H1 (cell line): ENCODE measurements at regions not wholly inside any gene's neighbourhood (a gene's known extent, or its start where the extent isn't known, plus 50 kb on each side); places are given as distances from the start of the nearest gene placed in this dataset.

Experiments used
- BRCA1 ChIP-seq: IDR thresholded peaks from 2 replicates; pipeline ENCODE4 v1.6.1; 2012; ENCODE audit warnings: low read depth, low read length, improper control_type of control experiment
- CBX5 ChIP-seq: fragments of 300-800, 300-1000 bp; sonication (generic); IDR thresholded peaks from 2 replicates; pipeline ENCODE4 v1.7.1; 2016; ENCODE audit warnings: antibody characterized with exemption, low read length, low read depth
- CTCF ChIP-seq, 3 experiments: IDR thresholded peaks; 1 replicate in 2 of 3; 2 replicates in 1 of 3; pipeline versions ENCODE4 v1.5.1 to v1.6.1; 2011; ENCODE audit warnings: low read length in 3 of 3, mild to moderate bottlenecking in 3 of 3, inconsistent platforms in 2 of 3, low read depth in 1 of 3, moderate library complexity in 1 of 3; ENCODE audit not compliant: insufficient read depth in 1 of 3; ENCODE audit errors: control extremely low read depth in 1 of 3
- EP300 ChIP-seq, 2 experiments: IDR thresholded peaks; 1 replicate in 1 of 2; 2 replicates in 1 of 2; pipeline ENCODE4 v1.6.1; 2011 to 2012; ENCODE audit warnings: low read depth in 2 of 2, low read length in 2 of 2, mild to moderate bottlenecking in 2 of 2, borderline replicate concordance in 1 of 2, inconsistent platforms in 1 of 2, moderate library complexity in 1 of 2
- EZH2 ChIP-seq: fragments of 200-600 bp; sonication (generic); IDR thresholded peaks from 2 replicates; pipeline ENCODE4 v1.7.1; 2012; ENCODE audit warnings: low read depth, mild to moderate bottlenecking, moderate library complexity, low read length, inconsistent platforms; ENCODE audit not compliant: severe bottlenecking
- GTF2F1 ChIP-seq: IDR thresholded peaks from 2 replicates; pipeline ENCODE4 v1.6.1; 2012; ENCODE audit warnings: low read depth, low read length, improper control_type of control experiment, borderline replicate concordance
- NRF1 ChIP-seq: IDR thresholded peaks from 2 replicates; pipeline ENCODE4 v1.6.1; 2011; ENCODE audit warnings: mild to moderate bottlenecking, low read depth, low read length, improper control_type of control experiment
- POLR2A ChIP-seq, 2 experiments: IDR thresholded peaks; 1 replicate in 1 of 2; 2 replicates in 1 of 2; pipeline ENCODE4 v1.6.1; 2011; ENCODE audit warnings: low read depth in 2 of 2, low read length in 2 of 2, mild to moderate bottlenecking in 2 of 2; ENCODE audit errors: control extremely low read depth in 1 of 2
- RAD21 ChIP-seq, 2 experiments: IDR thresholded peaks in 1 of 2; conservative IDR thresholded peaks in 1 of 2; 2 replicates each; pipeline ENCODE4 v1.6.1; 2011; ENCODE audit warnings: low read depth in 2 of 2, low read length in 2 of 2, improper control_type of control experiment in 1 of 2, inconsistent platforms in 1 of 2, mild to moderate bottlenecking in 1 of 2, moderate library complexity in 1 of 2
- SUZ12 ChIP-seq: fragments of 200-600 bp; sonication (generic); IDR thresholded peaks from 2 replicates; pipeline ENCODE4 v1.6.1; 2012; ENCODE audit warnings: mild to moderate bottlenecking, inconsistent platforms, low read length, moderate library complexity, mixed read lengths
- TAF1 ChIP-seq: IDR thresholded peaks from 2 replicates; pipeline ENCODE4 v1.6.1; 2011; ENCODE audit warnings: mild to moderate bottlenecking, low read depth, low read length
- TBP ChIP-seq: IDR thresholded peaks from 2 replicates; pipeline ENCODE4 v1.6.1; 2011; ENCODE audit warnings: low read depth, low read length, improper control_type of control experiment
- YY1 ChIP-seq: IDR thresholded peaks from 2 replicates; pipeline ENCODE4 v1.6.1; 2011; ENCODE audit warnings: low read depth, mild to moderate bottlenecking, low read length

- TF ChIP-seq EP300 (IDR thresholded peaks at IDR 0.05; ENCODE audit: borderline replicate concordance in 1 of 2, low read depth in 2 of 2, low read length in 2 of 2) (no peak), SUZ12 (no peak), CBX5 (no peak), GTF2F1 (no peak), NRF1 (no peak), POLR2A (IDR thresholded peaks at IDR 0.05; ENCODE audit: control extremely low read depth in 1 of 2, low read depth in 2 of 2, low read length in 2 of 2) (no peak), EZH2 (no peak), CTCF (IDR thresholded peaks at IDR 0.05; ENCODE audit: control extremely low read depth in 1 of 3, insufficient read depth in 1 of 3, low read depth in 1 of 3, low read length in 3 of 3) (no peak), YY1 (no peak), TBP (no peak), BRCA1 (no peak), RAD21 (IDR thresholded peaks at IDR 0.05 in 1 of 2, conservative IDR thresholded peaks at IDR 0.05 in 1 of 2; ENCODE audit: low read depth in 2 of 2, low read length in 2 of 2) (no peak), TAF1 (no peak)
These were observed 233.2 kb upstream of the DAB2 start for GRCh38 chr5:39657943-39658342.
